Activated T-cell treated with anti-CD3 and anti-CD28 coated beads for 48 hours (primary cell): ENCODE measurements at regions not wholly inside any gene's neighbourhood (a gene's known extent, or its start where the extent isn't known, plus 50 kb on each side); places are given as distances from the start of the nearest gene placed in this dataset.
A peak's percentile ranks its signal among the peaks of the same experiment; 100 is the strongest.
"Not testable (repeated sequence)": the region's sequence is repeated elsewhere in the genome, so short reads cannot be mapped to it uniquely, and the experiment has no call there.

Experiments used
- DNase-seq: peaks from one replicate; pipeline ENCODE4 v3.0.0-alpha.2; 2020; ENCODE audit warnings: low read depth

GRCh38 chr18:34942276-34942675 is 98.9 kb upstream of the MAPRE2 start:
- no peak for DNase-seq

- no peak for DNase-seq
These were observed 98.2 kb upstream of the MAPRE2 start for GRCh38 chr18:34942975-34943374.

GRCh38 chr18:34943587-34943986 is 97.6 kb upstream of the MAPRE2 start:
- DNase-seq: no peak

GRCh38 chr18:34947711-34948125 is 93.5 kb upstream of the MAPRE2 start:
- no peak for DNase-seq

- no peak for DNase-seq
These were observed 89.4 kb upstream of the MAPRE2 start for GRCh38 chr18:34951625-34952379.

GRCh38 chr18:34953212-34953611 is 88.0 kb upstream of the MAPRE2 start:
- DNase-seq: no peak

GRCh38 chr18:34955494-34955893 is 85.7 kb upstream of the MAPRE2 start:
- not testable (repeated sequence) for DNase-seq

GRCh38 chr18:34956663-34957062 is 84.5 kb upstream of the MAPRE2 start:
- no peak for DNase-seq

GRCh38 chr18:34957119-34957863 is 83.9 kb upstream of the MAPRE2 start:
- no peak for DNase-seq

GRCh38 chr18:34957864-34958259 is 83.4 kb upstream of the MAPRE2 start:
- DNase-seq: no peak

GRCh38 chr18:34959211-34959829 is 81.9 kb upstream of the MAPRE2 start:
- DNase-seq: no peak

- DNase-seq: no peak
These were observed 81.2 kb upstream of the MAPRE2 start for GRCh38 chr18:34959989-34960388.

GRCh38 chr18:34965108-34965507 is 76.1 kb upstream of the MAPRE2 start:
- DNase-seq: no peak

GRCh38 chr18:34965566-34965965 is 75.6 kb upstream of the MAPRE2 start:
- no peak for DNase-seq

- no peak for DNase-seq
These were observed 71.1 kb upstream of the MAPRE2 start for GRCh38 chr18:34970106-34970505.

- DNase-seq: no peak
These were observed 69.9 kb upstream of the MAPRE2 start for GRCh38 chr18:34971313-34971712.

- no peak for DNase-seq
These were observed 68.3 kb upstream of the MAPRE2 start for GRCh38 chr18:34972765-34973414.

- DNase-seq: no peak
These were observed 65.1 kb upstream of the MAPRE2 start for GRCh38 chr18:34976123-34976522.

- DNase-seq: no peak
These were observed 64.7 kb upstream of the MAPRE2 start for GRCh38 chr18:34976534-34976898.

GRCh38 chr18:34976899-34977837 is 64.0 kb upstream of the MAPRE2 start:
- peak; percentile 64 for DNase-seq

GRCh38 chr18:34977838-34978532 is 63.2 kb upstream of the MAPRE2 start:
- DNase-seq: peak; percentile 49
